HCT116 (cell line): ENCODE measurements at regions not wholly inside any gene's neighbourhood (a gene's known extent, or its start where the extent isn't known, plus 50 kb on each side); places are given as distances from the start of the nearest gene placed in this dataset.

Experiments used
- ATAC-seq: fragments of 200-7000 bp; cut with Tn5 transposase; 2 replicates; pipeline ENCODE4 v1.9.1; 2020; ENCODE audit warnings: mild to moderate bottlenecking, moderate library complexity
- BruUV-seq: library from RNA; stranded (reverse); fragments of 400-500 nt; replicated peaks from 2 replicates; lab custom pipeline; 2021; lab: Mats Ljungman, UMichigan
- CTCF ChIA-PET: fragments of 300-600 bp; sonication (Branson Sonifier 250); formaldehyde crosslinking; loops from one replicate; lab custom pipeline; 2021; ENCODE audit warnings: antibody characterized with exemption; lab: Charles Lee
- POLR2A ChIA-PET: fragments of 300-600, 350-600 bp; sonication (Branson Sonifier 250); formaldehyde crosslinking; loops from one replicate; lab custom pipeline; 2021; ENCODE audit warnings: antibody characterized with exemption; lab: Charles Lee
- RAD21 ChIA-PET, 2 experiments: fragments of 300-600 bp; sonication (Branson Sonifier 250); formaldehyde crosslinking; loops; one replicate each; lab custom pipeline; 2023; ENCODE audit warnings: low total read pairs in 2 of 2; ENCODE audit not compliant: uncharacterized antibody in 2 of 2, unreplicated experiment in 2 of 2, low non-redundant PET in 1 of 2; lab: Charles Lee
- DNase-seq: peaks from one replicate; pipeline ENCODE4 v3.0.0-alpha.2; 2010; ENCODE audit warnings: low read depth, low spot score
- H2AFZ ChIP-seq: fragments of 200-600 bp; shearing (Covaris generic), sonication (generic); 2 replicates; pipeline ENCODE4 v1.6.1; 2017; ENCODE audit warnings: low read depth, mixed run types, mixed read lengths, antibody characterized with exemption, low read length; ENCODE audit not compliant: poor library complexity, severe bottlenecking
- H3K27ac ChIP-seq: 2 replicates; pipeline ENCODE4 v1.5.1; 2012; ENCODE audit warnings: low read depth, low read length
- H3K27me3 ChIP-seq: fragments of 200-600 bp; sonication (generic); 2 replicates; pipeline ENCODE4 v1.6.1; 2016; ENCODE audit warnings: mixed run types, low read length, mixed read lengths; ENCODE audit not compliant: insufficient read depth
- H3K36me3 ChIP-seq, 2 experiments: fragments of 200-500 bp in 1 of 2; fragments of 200-600 bp in 1 of 2; sonication (Bioruptor generic) in 1 of 2; sonication (generic) in 1 of 2; 2 replicates each; pipeline versions ENCODE4 v1.5.1 to v1.6.1; 2014 to 2016; ENCODE audit warnings: low read length in 2 of 2, inconsistent platforms in 1 of 2, mixed read lengths in 1 of 2, mixed run types in 1 of 2; ENCODE audit not compliant: insufficient read depth in 2 of 2, control insufficient read depth in 1 of 2
- H3K4me1 ChIP-seq, 2 experiments: fragments of 200-600 bp in 1 of 2; sonication (generic) in 1 of 2; 2 replicates each; pipeline versions ENCODE4 v1.5.1 to v1.6.1; 2012 to 2017; ENCODE audit warnings: low read length in 2 of 2, inconsistent platforms in 1 of 2, mild to moderate bottlenecking in 1 of 2, mixed read lengths in 1 of 2, mixed run types in 1 of 2, moderate library complexity in 1 of 2; ENCODE audit not compliant: insufficient read depth in 2 of 2, control insufficient read depth in 1 of 2
- H3K4me2 ChIP-seq: fragments of 200-600 bp; sonication (generic); 2 replicates; pipeline ENCODE4 v1.6.1; 2017; ENCODE audit warnings: mixed run types, low read length, mixed read lengths
- H3K4me3 ChIP-seq, 2 experiments: fragments of 200-600 bp in 1 of 2; sonication (generic) in 1 of 2; replicated peaks in 1 of 2; 2 replicates each; pipeline ENCODE4 v1.5.1; 2011 to 2016; ENCODE audit warnings: low read length in 2 of 2, control low read depth in 1 of 2, low read depth in 1 of 2, mild to moderate bottlenecking in 1 of 2, mixed read lengths in 1 of 2, mixed run types in 1 of 2
- H3K79me2 ChIP-seq: fragments of 200-600 bp; sonication (generic); 2 replicates; pipeline ENCODE4 v1.6.1; 2017; ENCODE audit warnings: mild to moderate bottlenecking, mixed run types, low read length, moderate library complexity, mixed read lengths; ENCODE audit not compliant: insufficient read depth
- H3K9ac ChIP-seq: fragments of 200-600 bp; sonication (generic); 2 replicates; pipeline ENCODE4 v1.6.1; 2016; ENCODE audit warnings: low read length, mixed read lengths
- H3K9me2 ChIP-seq: fragments of 200-600 bp; sonication (generic), shearing (Covaris generic); 2 replicates; pipeline ENCODE4 v1.6.1; 2017; ENCODE audit warnings: mixed run types, mild to moderate bottlenecking, moderate library complexity; ENCODE audit not compliant: insufficient read depth
- H3K9me3 ChIP-seq, 2 experiments: fragments of 200-500 bp in 1 of 2; fragments of 200-600 bp in 1 of 2; sonication (Bioruptor generic) in 1 of 2; sonication (generic) in 1 of 2; 2 replicates each; pipeline ENCODE4 v1.6.1; 2014 to 2017; ENCODE audit warnings: low read length in 2 of 2, mixed read lengths in 2 of 2, inconsistent platforms in 1 of 2, low read depth in 1 of 2, mild to moderate bottlenecking in 1 of 2, mixed run types in 1 of 2, moderate library complexity in 1 of 2; ENCODE audit not compliant: control insufficient read depth in 1 of 2, insufficient read depth in 1 of 2
- H4K20me1 ChIP-seq: fragments of 200-600 bp; sonication (generic), shearing (Covaris generic); 2 replicates; pipeline ENCODE4 v1.6.1; 2017; ENCODE audit warnings: mixed run types, mild to moderate bottlenecking, moderate library complexity; ENCODE audit not compliant: insufficient read depth
- CBX3 ChIP-seq: IDR thresholded peaks from 2 replicates; pipeline ENCODE4 v1.6.1; 2012; ENCODE audit warnings: low read depth
- CEBPB ChIP-seq: IDR thresholded peaks from 2 replicates; pipeline ENCODE4 v1.6.1; 2012; ENCODE audit warnings: low read depth
- ELF1 ChIP-seq: IDR thresholded peaks from 2 replicates; pipeline ENCODE4 v1.6.1; 2012; ENCODE audit warnings: low read depth, borderline replicate concordance
- FOSL1 ChIP-seq: IDR thresholded peaks from 2 replicates; pipeline ENCODE4 v1.6.1; 2012; ENCODE audit warnings: low read depth
- MAX ChIP-seq: IDR thresholded peaks from 2 replicates; pipeline ENCODE4 v1.6.1; 2012
- POLR2A ChIP-seq: IDR thresholded peaks from 2 replicates; pipeline ENCODE4 v1.7.0; 2011; ENCODE audit warnings: borderline replicate concordance; ENCODE audit not compliant: insufficient read depth, insufficient read length; ENCODE audit errors: extremely low read depth
- RAD21 ChIP-seq: IDR thresholded peaks from 2 replicates; pipeline ENCODE4 v1.6.1; 2012; ENCODE audit warnings: low read depth, mild to moderate bottlenecking
- REST ChIP-seq: IDR thresholded peaks from 2 replicates; pipeline ENCODE4 v1.6.1; 2012; ENCODE audit warnings: low read depth
- SP1 ChIP-seq: IDR thresholded peaks from 2 replicates; pipeline ENCODE4 v1.6.1; 2012; ENCODE audit warnings: low read depth
- SRF ChIP-seq: IDR thresholded peaks from 2 replicates; pipeline ENCODE4 v1.6.1; 2012; ENCODE audit warnings: low read depth
- YY1 ChIP-seq: IDR thresholded peaks from 2 replicates; pipeline ENCODE4 v1.6.1; 2011; ENCODE audit warnings: low read length, low read depth, moderate library complexity, mild to moderate bottlenecking; ENCODE audit not compliant: insufficient replicate concordance; ENCODE audit errors: extremely low read depth
- ZFX ChIP-seq: fragments of 450-650 bp; IDR thresholded peaks from 2 replicates; pipeline ENCODE4 v1.6.1; 2017
- intact Hi-C: fragments of 100-400 bp; cut with micrococcal nuclease; formaldehyde crosslinking; loops from 2 replicates; pipeline ENCODE4 v1.10.0; 2022

GRCh38 chr10:105594296-105594695, 953.2 kb downstream of the SORCS3 start (continued):
- TF ChIP-seq ZFX (no peak), FOSL1 (no peak), CBX3 (no peak), YY1 (no peak), POLR2A (no peak), ELF1 (no peak)

- Histone ChIP-seq H3K4me2 (no peak overlapping the region), H3K9ac (no peak overlapping the region), H3K9me2 (no peaks in the 10 kb centered on the region), H3K27ac (no peak overlapping the region), H4K20me1 (no peaks in the 10 kb centered on the region), H3K27me3 (no peaks in the 10 kb centered on the region), H3K36me3 (no peaks in the 10 kb centered on the region), H3K4me1 (no peaks in the 10 kb centered on the region), H3K4me3 (no peak overlapping the region), H3K79me2 (no peaks in the 10 kb centered on the region), H3K9me3 (peaks cover 19 to 27% of the 10 kb centered on the region in 2 experiments; a peak in 2 of 4 replicates), H2AFZ (no peak overlapping the region)
- RAD21 ChIA-PET = no interaction called here
- POLR2A ChIA-PET = no interaction called here
- TF ChIP-seq REST (no peak), CEBPB (no peak), SP1 (no peak), RAD21 (no peak), ELF1 (no peak), MAX (no peak), SRF (no peak)
- intact Hi-C loops = no loop called here
- ATAC-seq (no peak), DNase-seq (no peak)
- BruUV-seq = no TSS peak
- CTCF ChIA-PET = no interaction called here
These were observed 951.4 kb downstream of the SORCS3 start for GRCh38 chr10:105592468-105592867.
